Jurkat, Clone E6-1 (cell line): ENCODE measurements at regions not wholly inside any gene's neighbourhood (a gene's known extent, or its start where the extent isn't known, plus 50 kb on each side); places are given as distances from the start of the nearest gene placed in this dataset.
A peak's percentile ranks its signal among the peaks of the same experiment; 100 is the strongest.

Experiments
- DNase-seq: peaks from one replicate; pipeline ENCODE4 v3.0.0-alpha.2; 2011; ENCODE audit warnings: low read depth, low spot score
- H3K4me3 ChIP-seq: 2 replicates; pipeline ENCODE4 v1.5.1; 2011; ENCODE audit warnings: mild to moderate bottlenecking, low read length, control low read depth, moderate library complexity

- no peak for DNase-seq
- H3K4me3 ChIP-seq: no peak overlapping the region
These were observed 69.6 kb upstream of the COL1A2 start for GRCh38 chr7:94325122-94325475.

- no peak for DNase-seq
- H3K4me3 ChIP-seq: no peak overlapping the region
These were observed 64.2 kb upstream of the COL1A2 start for GRCh38 chr7:94330269-94331020.

- DNase-seq: no peak
- H3K4me3 ChIP-seq: no peak overlapping the region
These were observed 62.1 kb upstream of the COL1A2 start for GRCh38 chr7:94332571-94332970.

GRCh38 chr7:94333810-94334209 is 60.9 kb upstream of the COL1A2 start:
- peak; percentile 25 for DNase-seq
- no peak overlapping the region for H3K4me3 ChIP-seq

- no peak for DNase-seq
- H3K4me3 ChIP-seq: no peak overlapping the region
These were observed 59.1 kb upstream of the COL1A2 start for GRCh38 chr7:94335586-94335985.

- no peak for DNase-seq
- H3K4me3 ChIP-seq: no peak overlapping the region
These were observed 58.7 kb upstream of the COL1A2 start for GRCh38 chr7:94336009-94336408.

- no peak overlapping the region for H3K4me3 ChIP-seq
- no peak for DNase-seq
These were observed 55.7 kb upstream of the COL1A2 start for GRCh38 chr7:94338921-94339371.

GRCh38 chr7:94344826-94345225 is 49.9 kb upstream of the COL1A2 start:
- H3K4me3 ChIP-seq: no peak overlapping the region
- DNase-seq: no peak
